Smooth muscle cell (in vitro differentiated cells): ENCODE measurements at regions not wholly inside any gene's neighbourhood (a gene's known extent, or its start where the extent isn't known, plus 50 kb on each side); places are given as distances from the start of the nearest gene placed in this dataset.

ENCODE experiments used
- DNase-seq: peaks from one replicate; lab custom pipeline; 2025; ENCODE audit not compliant: unreplicated experiment; lab: John Stamatoyannopoulos, UW
- H2AFZ ChIP-seq: fragments of 200-600 bp; sonication (generic); 2 replicates; pipeline ENCODE4 v1.6.0; 2016; ENCODE audit warnings: antibody characterized with exemption, low read depth, mild to moderate bottlenecking
- H3F3A ChIP-seq: fragments of 200-600 bp; sonication (generic); 2 replicates; pipeline ENCODE4 v1.6.0; 2017; ENCODE audit warnings: antibody characterized with exemption, low read depth
- H3K27ac ChIP-seq: fragments of 200-600 bp; sonication (generic); 2 replicates; pipeline ENCODE4 v1.5.1; 2016; ENCODE audit warnings: low read depth, mild to moderate bottlenecking
- H3K27me3 ChIP-seq: fragments of 200-600 bp; sonication (generic); 2 replicates; pipeline ENCODE4 v1.6.1; 2016; ENCODE audit warnings: low read depth, mild to moderate bottlenecking
- H3K36me3 ChIP-seq: fragments of 200-600 bp; sonication (generic); 2 replicates; pipeline ENCODE4 v1.5.1; 2016; ENCODE audit warnings: low read depth
- H3K4me1 ChIP-seq: fragments of 200-600 bp; sonication (generic); 2 replicates; pipeline ENCODE4 v1.5.1; 2016; ENCODE audit warnings: low read depth
- H3K4me2 ChIP-seq: fragments of 200-600 bp; sonication (generic); 2 replicates; pipeline ENCODE4 v1.6.0; 2016; ENCODE audit warnings: mild to moderate bottlenecking
- H3K4me3 ChIP-seq: fragments of 200-600 bp; sonication (generic); 2 replicates; pipeline ENCODE4 v1.5.1; 2016; ENCODE audit warnings: mild to moderate bottlenecking
- H3K79me2 ChIP-seq: fragments of 200-600 bp; sonication (generic); 2 replicates; pipeline ENCODE4 v1.6.0; 2016; ENCODE audit warnings: low read depth, mild to moderate bottlenecking
- H3K9ac ChIP-seq: fragments of 200-600 bp; sonication (generic); 2 replicates; pipeline ENCODE4 v1.6.0; 2016; ENCODE audit warnings: low read depth
- H3K9me3 ChIP-seq: fragments of 200-600 bp; sonication (generic); replicated peaks from 2 replicates; pipeline ENCODE4 v1.5.1; 2016; ENCODE audit warnings: low read depth
- H4K20me1 ChIP-seq: fragments of 200-600 bp; sonication (generic); 2 replicates; pipeline ENCODE4 v1.6.0; 2016; ENCODE audit warnings: low read depth
- CTCF ChIP-seq: fragments of 200-600 bp; sonication (generic); IDR thresholded peaks from 2 replicates; pipeline ENCODE4 v1.5.1; 2017; ENCODE audit warnings: borderline replicate concordance, mild to moderate bottlenecking, antibody characterized with exemption; ENCODE audit not compliant: insufficient read depth, poor library complexity, severe bottlenecking
- WGBS: methylation state at CpG from one replicate; pipeline ENCODE4 v1.1.7; 2016; ENCODE audit warnings: low lambda C conversion rate; 5-methylcytosine and 5-hydroxymethylcytosine counted together

- H3K9me3 ChIP-seq, result no peaks in the 10 kb centered on the region
These were observed 178.1 kb upstream of the PBX1 start for GRCh38 chr1:164380893-164381292.

GRCh38 chr1:164382384-164382783 is 176.6 kb upstream of the PBX1 start:
- Histone ChIP-seq H3K9ac (no peak overlapping the region), H3K9me3 (no peaks in the 10 kb centered on the region), H3K4me3 (no peak overlapping the region), H3K79me2 (no peaks in the 10 kb centered on the region), H2AFZ (no peak overlapping the region), H3K27ac (no peak overlapping the region), H3K36me3 (no peaks in the 10 kb centered on the region), H3F3A (no peaks in the 10 kb centered on the region), H3K27me3 (no peaks in the 10 kb centered on the region), H3K4me2 (no peak overlapping the region), H4K20me1 (no peaks in the 10 kb centered on the region), H3K4me1 (no peaks in the 10 kb centered on the region)
- DNase-seq, result no peak
- TF ChIP-seq CTCF, result no peak
- WGBS, result 67% methylated on average over 8 of the region's 8 CpGs

More at GRCh38 chr1:164380893-164381292, 178.1 kb upstream of the PBX1 start:
- WGBS, result 69% methylated on average over 4 of the region's 4 CpGs
- no peak overlapping the region for H2AFZ ChIP-seq
- no peak overlapping the region for H3K4me3 ChIP-seq
- no peak for TF ChIP-seq CTCF
- H3K36me3 ChIP-seq, result no peaks in the 10 kb centered on the region
- no peak for DNase-seq
- no peaks in the 10 kb centered on the region for H3K4me1 ChIP-seq
- no peak overlapping the region for H3K27ac ChIP-seq
- H3K9ac ChIP-seq, result no peak overlapping the region
- H3F3A ChIP-seq, result no peaks in the 10 kb centered on the region
- H3K4me2 ChIP-seq, result no peak overlapping the region
- no peaks in the 10 kb centered on the region for H4K20me1 ChIP-seq
- H3K79me2 ChIP-seq, result no peaks in the 10 kb centered on the region
- no peaks in the 10 kb centered on the region for H3K27me3 ChIP-seq

GRCh38 chr1:164384262-164384661 is 174.7 kb upstream of the PBX1 start:
- WGBS, result 88% methylated on average over 3 of the region's 3 CpGs
- TF ChIP-seq CTCF, result no peak
- no peak overlapping the region for H3K4me3 ChIP-seq

GRCh38 chr1:164417016-164417704 is 141.8 kb upstream of the PBX1 start:
- no peak overlapping the region for H3K4me2 ChIP-seq
- H3K27ac ChIP-seq, result no peak overlapping the region
- no peaks in the 10 kb centered on the region for H3K36me3 ChIP-seq
- H3K4me3 ChIP-seq, result no peak overlapping the region
- H3K4me1 ChIP-seq, result no peaks in the 10 kb centered on the region
- no peak for TF ChIP-seq CTCF
- DNase-seq, result no peak
- H4K20me1 ChIP-seq, result no peaks in the 10 kb centered on the region
- H3K27me3 ChIP-seq, result no peaks in the 10 kb centered on the region
- H3K9me3 ChIP-seq, result no peaks in the 10 kb centered on the region
- H3K9ac ChIP-seq, result no peak overlapping the region
- no peak overlapping the region for H2AFZ ChIP-seq
- 59% methylated on average over 2 of the region's 2 CpGs for WGBS
- no peaks in the 10 kb centered on the region for H3K79me2 ChIP-seq
- H3F3A ChIP-seq, result no peaks in the 10 kb centered on the region

More at GRCh38 chr1:164384262-164384661, 174.7 kb upstream of the PBX1 start:
- Histone ChIP-seq H3K79me2 (no peaks in the 10 kb centered on the region), H2AFZ (no peak overlapping the region), H3K9me3 (no peaks in the 10 kb centered on the region), H4K20me1 (no peaks in the 10 kb centered on the region), H3K4me2 (no peak overlapping the region), H3K9ac (no peak overlapping the region), H3K36me3 (no peaks in the 10 kb centered on the region), H3K27me3 (no peaks in the 10 kb centered on the region), H3K27ac (no peak overlapping the region), H3K4me1 (no peaks in the 10 kb centered on the region), H3F3A (no peaks in the 10 kb centered on the region)
- no peak for DNase-seq
